ENCODE measurements at regions not wholly inside any gene's neighbourhood (a gene's known extent, or its start where the extent isn't known, plus 50 kb on each side); places are given as distances from the start of the nearest gene placed in this dataset.

DNA sequence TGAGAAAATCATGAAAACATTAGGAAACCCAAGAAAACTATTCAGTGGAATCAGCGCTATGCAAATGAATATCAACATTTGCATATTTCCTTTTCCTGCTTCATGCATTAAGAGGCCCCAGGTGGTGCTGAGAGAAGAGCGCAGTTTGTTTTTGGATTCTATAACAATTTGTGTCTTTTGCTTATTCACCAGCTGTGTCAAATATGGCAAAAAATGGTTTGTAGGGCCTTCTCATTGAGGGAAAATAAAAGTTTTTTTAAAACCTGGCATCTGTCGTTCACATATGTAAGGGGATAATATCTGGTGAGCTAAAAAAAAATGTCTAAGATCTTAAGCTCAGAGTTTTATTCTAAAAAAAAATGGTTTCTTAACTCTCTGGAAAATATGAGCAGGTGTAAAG, 122.5 kb upstream of the ROBO2 start:
- no peak overlapping the region for H3K27ac ChIP-seq (ENCODE audit: low read length)
- H3K36me3 ChIP-seq (ENCODE audit: control insufficient read depth, insufficient read depth, low read length) = no peaks in the 10 kb centered on the region
- in situ Hi-C loops (cut with HindIII; ENCODE audit: low pct_unique_long_range_greater_than_20kb, low sequenced_read_pairs) (no loop called here), intact Hi-C loops (cut with micrococcal nuclease; ENCODE audit: unreplicated experiment) (no loop called here)
- CTCF ChIA-PET = no interaction called here
- TF ChIP-seq TCF7L2 (IDR thresholded peaks at IDR 0.05; ENCODE audit: low read depth, low read length) (no peak), SIN3A (IDR thresholded peaks at IDR 0.05; ENCODE audit: borderline replicate concordance, insufficient read depth, low read depth, low read length) (no peak), POLR2AphosphoS5 (IDR thresholded peaks at IDR 0.05; ENCODE audit: low read depth, low read length) (no peak), REST (IDR thresholded peaks at IDR 0.05; ENCODE audit: insufficient read depth in 1 of 2, low read depth in 2 of 2, low read length in 1 of 2) (no peak)
- TF ChIP-seq, protein P1, sequence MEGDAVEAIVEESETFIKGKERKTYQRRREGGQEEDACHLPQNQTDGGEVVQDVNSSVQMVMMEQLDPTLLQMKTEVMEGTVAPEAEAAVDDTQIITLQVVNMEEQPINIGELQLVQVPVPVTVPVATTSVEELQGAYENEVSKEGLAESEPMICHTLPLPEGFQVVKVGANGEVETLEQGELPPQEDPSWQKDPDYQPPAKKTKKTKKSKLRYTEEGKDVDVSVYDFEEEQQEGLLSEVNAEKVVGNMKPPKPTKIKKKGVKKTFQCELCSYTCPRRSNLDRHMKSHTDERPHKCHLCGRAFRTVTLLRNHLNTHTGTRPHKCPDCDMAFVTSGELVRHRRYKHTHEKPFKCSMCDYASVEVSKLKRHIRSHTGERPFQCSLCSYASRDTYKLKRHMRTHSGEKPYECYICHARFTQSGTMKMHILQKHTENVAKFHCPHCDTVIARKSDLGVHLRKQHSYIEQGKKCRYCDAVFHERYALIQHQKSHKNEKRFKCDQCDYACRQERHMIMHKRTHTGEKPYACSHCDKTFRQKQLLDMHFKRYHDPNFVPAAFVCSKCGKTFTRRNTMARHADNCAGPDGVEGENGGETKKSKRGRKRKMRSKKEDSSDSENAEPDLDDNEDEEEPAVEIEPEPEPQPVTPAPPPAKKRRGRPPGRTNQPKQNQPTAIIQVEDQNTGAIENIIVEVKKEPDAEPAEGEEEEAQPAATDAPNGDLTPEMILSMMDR (IDR thresholded peaks at IDR 0.05) = no peak
- H3K27me3 ChIP-seq (ENCODE audit: control insufficient read depth, insufficient read depth, low read length) = no peaks in the 10 kb centered on the region
- H3K4me3 ChIP-seq (ENCODE audit: low read depth in 2 of 2, low read length in 2 of 2) = no peak overlapping the region
- ATAC-seq = no peak
- no peaks in the 10 kb centered on the region for H3K4me1 ChIP-seq (ENCODE audit: control insufficient read depth, insufficient read depth, low read length)
- BruUV-seq (replicated peaks) = no TSS peak
- POLR2A ChIA-PET = no interaction called here
- no peak for DNase-seq (ENCODE audit: low read depth, low spot score)
- no peaks in the 10 kb centered on the region for H3K9me3 ChIP-seq (ENCODE audit: control insufficient read depth, insufficient read depth, low read depth, low read length)

- BruUV-seq (replicated peaks) = no TSS peak
- POLR2A ChIA-PET = no interaction called here
- CTCF ChIA-PET = no interaction called here
- in situ Hi-C loops (cut with HindIII; ENCODE audit: low pct_unique_long_range_greater_than_20kb, low sequenced_read_pairs) (no loop called here), intact Hi-C loops (cut with micrococcal nuclease; ENCODE audit: unreplicated experiment) (no loop called here)
- no peak overlapping the region for H3K27ac ChIP-seq (ENCODE audit: low read length)
- ATAC-seq (no peak), DNase-seq (ENCODE audit: low read depth, low spot score) (no peak)
- no peak for TF ChIP-seq TCF7L2 (IDR thresholded peaks at IDR 0.05; ENCODE audit: low read depth, low read length)
- TF ChIP-seq, protein P1 (IDR thresholded peaks at IDR 0.05) = no peak
- TF ChIP-seq POLR2AphosphoS5 (IDR thresholded peaks at IDR 0.05; ENCODE audit: low read depth, low read length) = no peak
- TF ChIP-seq REST (IDR thresholded peaks at IDR 0.05; ENCODE audit: insufficient read depth in 1 of 2, low read depth in 2 of 2, low read length in 1 of 2) = no peak
- TF ChIP-seq SIN3A (IDR thresholded peaks at IDR 0.05; ENCODE audit: borderline replicate concordance, insufficient read depth, low read depth, low read length) = no peak
- no peaks in the 10 kb centered on the region for H3K36me3 ChIP-seq (ENCODE audit: control insufficient read depth, insufficient read depth, low read length)
- H3K9me3 ChIP-seq (ENCODE audit: control insufficient read depth, insufficient read depth, low read depth, low read length) = no peaks in the 10 kb centered on the region
- no peaks in the 10 kb centered on the region for H3K4me1 ChIP-seq (ENCODE audit: control insufficient read depth, insufficient read depth, low read length)
- H3K4me3 ChIP-seq (ENCODE audit: low read depth in 2 of 2, low read length in 2 of 2) = no peak overlapping the region
- H3K27me3 ChIP-seq (ENCODE audit: control insufficient read depth, insufficient read depth, low read length) = no peaks in the 10 kb centered on the region
These were observed 119.4 kb upstream of the ROBO2 start for GRCh38 chr3:76920511-76920910.

Data from Panc1 (cell line).